ENCODE measurements at regions not wholly inside any gene's neighbourhood (a gene's known extent, or its start where the extent isn't known, plus 50 kb on each side); places are given as distances from the start of the nearest gene placed in this dataset.

- TF ChIP-seq TCF3 (IDR thresholded peaks at IDR 0.05; ENCODE audit: borderline replicate concordance, insufficient read depth, low read depth, low read length) = no peak
- TF ChIP-seq NFIC (IDR thresholded peaks at IDR 0.05; ENCODE audit: low read depth, low read length) = no peak
- TF ChIP-seq JUNB (IDR thresholded peaks at IDR 0.05) = no peak
- no peak for TF ChIP-seq SREBF2 (IDR thresholded peaks at IDR 0.05; ENCODE audit: low read length)
- no peak for TF ChIP-seq NR2C1 (IDR thresholded peaks at IDR 0.05)
- TF ChIP-seq SREBF1 (IDR thresholded peaks at IDR 0.05; ENCODE audit: low read length) = no peak
- TF ChIP-seq CREB1 (IDR thresholded peaks at IDR 0.05; ENCODE audit: low read depth) = no peak
- TF ChIP-seq, protein P1, sequence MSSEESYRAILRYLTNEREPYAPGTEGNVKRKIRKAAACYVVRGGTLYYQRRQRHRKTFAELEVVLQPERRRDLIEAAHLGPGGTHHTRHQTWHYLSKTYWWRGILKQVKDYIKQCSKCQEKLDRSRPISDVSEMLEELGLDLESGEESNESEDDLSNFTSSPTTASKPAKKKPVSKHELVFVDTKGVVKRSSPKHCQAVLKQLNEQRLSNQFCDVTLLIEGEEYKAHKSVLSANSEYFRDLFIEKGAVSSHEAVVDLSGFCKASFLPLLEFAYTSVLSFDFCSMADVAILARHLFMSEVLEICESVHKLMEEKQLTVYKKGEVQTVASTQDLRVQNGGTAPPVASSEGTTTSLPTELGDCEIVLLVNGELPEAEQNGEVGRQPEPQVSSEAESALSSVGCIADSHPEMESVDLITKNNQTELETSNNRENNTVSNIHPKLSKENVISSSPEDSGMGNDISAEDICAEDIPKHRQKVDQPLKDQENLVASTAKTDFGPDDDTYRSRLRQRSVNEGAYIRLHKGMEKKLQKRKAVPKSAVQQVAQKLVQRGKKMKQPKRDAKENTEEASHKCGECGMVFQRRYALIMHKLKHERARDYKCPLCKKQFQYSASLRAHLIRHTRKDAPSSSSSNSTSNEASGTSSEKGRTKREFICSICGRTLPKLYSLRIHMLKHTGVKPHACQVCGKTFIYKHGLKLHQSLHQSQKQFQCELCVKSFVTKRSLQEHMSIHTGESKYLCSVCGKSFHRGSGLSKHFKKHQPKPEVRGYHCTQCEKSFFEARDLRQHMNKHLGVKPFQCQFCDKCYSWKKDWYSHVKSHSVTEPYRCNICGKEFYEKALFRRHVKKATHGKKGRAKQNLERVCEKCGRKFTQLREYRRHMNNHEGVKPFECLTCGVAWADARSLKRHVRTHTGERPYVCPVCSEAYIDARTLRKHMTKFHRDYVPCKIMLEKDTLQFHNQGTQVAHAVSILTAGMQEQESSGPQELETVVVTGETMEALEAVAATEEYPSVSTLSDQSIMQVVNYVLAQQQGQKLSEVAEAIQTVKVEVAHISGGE (CRISPR knock-in tag; IDR thresholded peaks at IDR 0.05) = no peak
- TF ChIP-seq YY1 (IDR thresholded peaks at IDR 0.05; ENCODE audit: low read depth, low read length) = no peak
- no peak for TF ChIP-seq CBX3 (IDR thresholded peaks at IDR 0.05; ENCODE audit: borderline replicate concordance, low read depth)
- TF ChIP-seq ZNF24 (IDR thresholded peaks at IDR 0.05) = no peak
These were observed 478.1 kb upstream of the WWC1 start (continued) for GRCh38 chr5:167813389-167813788.

- TF ChIP-seq BHLHE40 (IDR thresholded peaks at IDR 0.05; ENCODE audit: borderline replicate concordance in 1 of 2, low read depth in 2 of 2, low read length in 1 of 2) (no peak), CHD2 (IDR thresholded peaks at IDR 0.05; ENCODE audit: borderline replicate concordance, low read depth, low read length) (no peak), ZBED1 (IDR thresholded peaks at IDR 0.05; ENCODE audit: borderline replicate concordance) (no peak)
- Histone ChIP-seq H3K27me3 (replicated peaks in 1 of 2; ENCODE audit: control insufficient read depth in 2 of 2, insufficient read depth in 2 of 2, low read length in 1 of 2) (peaks cover 0 to 3% of the 10 kb centered on the region in 2 experiments; a peak in 1 of 4 replicates), H3K4me3 (no peak overlapping the region), H2AFZ (ENCODE audit: control insufficient read depth, low read depth, low read length) (no peak overlapping the region), H3K9me3 (replicated peaks; ENCODE audit: control insufficient read depth, insufficient read depth, low read length) (no peaks in the 10 kb centered on the region), H3K27ac (ENCODE audit: control insufficient read depth, insufficient read depth) (no peak overlapping the region), H3K4me2 (ENCODE audit: control insufficient read depth, insufficient read depth) (no peak overlapping the region), H3K79me2 (ENCODE audit: control insufficient read depth, insufficient read depth, low read length) (no peaks in the 10 kb centered on the region), H3K9ac (ENCODE audit: control insufficient read depth, insufficient read depth, low read length) (no peak overlapping the region), H4K20me1 (ENCODE audit: control insufficient read depth, insufficient read depth) (no peaks in the 10 kb centered on the region), H3K36me3 (ENCODE audit: control insufficient read depth in 2 of 2, insufficient read depth in 2 of 2, low read length in 1 of 2) (no peaks in the 10 kb centered on the region), H3K4me1 (ENCODE audit: control insufficient read depth, insufficient read depth, low read length) (no peaks in the 10 kb centered on the region)
- ATAC-seq (no peak), FAIRE-seq (no peak), DNase-seq (ENCODE audit: low read depth, low spot score) (no peak)
- ChIA-PET CTCF (interaction anchor here (0.6 kb wide), 1 partner anchor 1755 kb away, joined by 3 read pairs; no protein-coding TSS in a partner anchor), RAD21 (ENCODE audit: unreplicated experiment) (no interaction called here), SMC1A (ENCODE audit: uncharacterized antibody, unreplicated experiment) (interaction anchor here (0.7 kb wide), 1 partner anchor 276 kb away, joined by 3 read pairs; no protein-coding TSS in a partner anchor), POLR2A (no interaction called here)
- 30% methylated on average over 6 of the region's 6 CpGs for WGBS (ENCODE audit: insufficient coverage, insufficient replicate concordance, low lambda C conversion rate, missing lambda C conversion rate)
- in situ Hi-C loops (cut with MboI) = no loop called here
- no TSS peak for BruUV-seq (replicated peaks)
- intact Hi-C loops (cut with micrococcal nuclease; ENCODE audit: unreplicated experiment) = no loop called here
These were observed 477.4 kb upstream of the WWC1 start for GRCh38 chr5:167814040-167814439.

All from GM12878 (cell line).